Prostate gland (tissue), 2 donors: ENCODE measurements at regions not wholly inside any gene's neighbourhood (a gene's known extent, or its start where the extent isn't known, plus 50 kb on each side); places are given as distances from the start of the nearest gene placed in this dataset.

Experiments used
- DNase-seq: peaks from one replicate; pipeline ENCODE4 v3.0.0-alpha.2; 2019; ENCODE audit warnings: low spot score
- H3K27ac ChIP-seq, 2 donors: fragments of 200-600 bp; sonication (generic); 2 replicates each; pipeline ENCODE4 v1.5.1; 2017 to 2019
- H3K27me3 ChIP-seq: fragments of 200-600 bp; sonication (generic); replicated peaks from 2 replicates; pipeline ENCODE4 v1.5.1; 2019; ENCODE audit not compliant: insufficient read depth
- H3K36me3 ChIP-seq, 2 donors: fragments of 200-600 bp; sonication (generic); 1 replicate in 1 of 2; 2 replicates in 1 of 2; pipeline versions ENCODE4 v1.5.1 to v1.8.1; 2017 to 2019
- H3K4me1 ChIP-seq: fragments of 200-600 bp; sonication (generic); replicated peaks from 2 replicates; pipeline ENCODE4 v1.5.1; 2019
- H3K4me3 ChIP-seq, 2 donors: fragments of 200-600 bp; sonication (generic); 2 replicates each; pipeline ENCODE4 v1.5.1; 2017 to 2019
- H3K9me3 ChIP-seq: fragments of 200-600 bp; sonication (generic); 2 replicates; pipeline ENCODE4 v1.5.1; 2017
- CTCF ChIP-seq, 4 experiments: fragments of 200-600 bp in 2 of 4; fragments of 450-650 bp in 2 of 4; sonication (generic) in 2 of 4; IDR thresholded peaks; 1 replicate in 3 of 4; 2 replicates in 1 of 4; pipeline ENCODE4 v1.5.1; 2016 to 2019; ENCODE audit warnings: antibody characterized with exemption in 4 of 4, mild to moderate bottlenecking in 2 of 4, moderate library complexity in 2 of 4
- POLR2A ChIP-seq: fragments of 450-650 bp; IDR thresholded peaks from one replicate; pipeline ENCODE4 v1.6.1; 2016; ENCODE audit warnings: antibody characterized with exemption, mild to moderate bottlenecking
- POLR2AphosphoS5 ChIP-seq: sonication (generic); formaldehyde crosslinking; IDR thresholded peaks from one replicate; pipeline ENCODE4 v1.6.1; 2017; ENCODE audit warnings: antibody characterized with exemption
- WGBS: methylation state at CpG from one replicate; pipeline ENCODE4 v1.1.5; 2018; 5-methylcytosine and 5-hydroxymethylcytosine counted together
- intact Hi-C: fragments of 100-400 bp; cut with DNase I; formaldehyde crosslinking; loops from one replicate; pipeline ENCODE4 v1.14.2; 2022

- Histone ChIP-seq H3K27me3 (no peaks in the 10 kb centered on the region), H3K27ac (peak overlapping the region; percentile 63 to 67), H3K36me3 (no peaks in the 10 kb centered on the region), H3K4me1 (no peaks in the 10 kb centered on the region), H3K4me3 (peak overlapping the region in 1 of 2 donors; percentile 1), H3K9me3 (no peaks in the 10 kb centered on the region)
- intact Hi-C loops, result no loop called here
- 70% methylated on average over 4 of the region's 4 CpGs for WGBS
- DNase-seq, result peak; percentile 36
- peak; percentile 35 for TF ChIP-seq POLR2AphosphoS5
- TF ChIP-seq POLR2A, result no peak
- no peak for TF ChIP-seq CTCF (IDR thresholded peaks at IDR 0.05)
Observed at GRCh38 chr13:106095919-106096318, 439.5 kb downstream of the EFNB2 start.

- no peak overlapping the region for H3K4me3 ChIP-seq
- no peak for DNase-seq
- no peaks in the 10 kb centered on the region for H3K27me3 ChIP-seq
- 83% methylated on average over 4 of the region's 4 CpGs for WGBS
- no peaks in the 10 kb centered on the region for H3K4me1 ChIP-seq
- TF ChIP-seq POLR2A (no peak), CTCF (IDR thresholded peaks at IDR 0.05) (no peak), POLR2AphosphoS5 (no peak)
- intact Hi-C loops, result no loop called here
- H3K27ac ChIP-seq, result peak overlapping the region; percentile 63 to 67
- no peaks in the 10 kb centered on the region for H3K36me3 ChIP-seq
- no peaks in the 10 kb centered on the region for H3K9me3 ChIP-seq
Observed at GRCh38 chr13:106095406-106095805, 440.1 kb downstream of the EFNB2 start.

GRCh38 chr13:106090001-106090400 is 445.5 kb downstream of the EFNB2 start:
- 77% methylated on average over 2 of the region's 2 CpGs for WGBS
- Histone ChIP-seq H3K9me3 (no peaks in the 10 kb centered on the region), H3K27me3 (no peaks in the 10 kb centered on the region), H3K4me3 (no peak overlapping the region), H3K36me3 (no peaks in the 10 kb centered on the region), H3K4me1 (no peaks in the 10 kb centered on the region), H3K27ac (no peak overlapping the region)
- intact Hi-C loops, result no loop called here
- DNase-seq, result no peak
- TF ChIP-seq POLR2AphosphoS5 (no peak), CTCF (IDR thresholded peaks at IDR 0.05) (no peak), POLR2A (no peak)

- TF ChIP-seq POLR2AphosphoS5, result no peak
- TF ChIP-seq CTCF (IDR thresholded peaks at IDR 0.05), result no peak
- TF ChIP-seq POLR2A, result no peak
- no peaks in the 10 kb centered on the region for H3K27me3 ChIP-seq
- intact Hi-C loops, result no loop called here
- no peaks in the 10 kb centered on the region for H3K4me1 ChIP-seq
- DNase-seq, result no peak
- H3K4me3 ChIP-seq, result no peak overlapping the region
- no peak overlapping the region for H3K27ac ChIP-seq
- WGBS, result 54% methylated on average over 8 of the region's 8 CpGs
- H3K36me3 ChIP-seq, result no peaks in the 10 kb centered on the region
- H3K9me3 ChIP-seq, result no peaks in the 10 kb centered on the region
Observed at GRCh38 chr13:106089261-106089980, 446.0 kb downstream of the EFNB2 start.

- Histone ChIP-seq H3K27me3 (no peaks in the 10 kb centered on the region), H3K27ac (no peak overlapping the region), H3K9me3 (no peaks in the 10 kb centered on the region), H3K36me3 (no peaks in the 10 kb centered on the region), H3K4me3 (no peak overlapping the region), H3K4me1 (no peaks in the 10 kb centered on the region)
- TF ChIP-seq POLR2A, result no peak
- no peak for TF ChIP-seq CTCF (IDR thresholded peaks at IDR 0.05)
- TF ChIP-seq POLR2AphosphoS5, result no peak
- intact Hi-C loops, result no loop called here
- 80% methylated on average over 6 of the region's 6 CpGs for WGBS
- no peak for DNase-seq
Observed at GRCh38 chr13:106088085-106088484, 447.4 kb downstream of the EFNB2 start.
